GM12873 (cell line): ENCODE measurements at regions not wholly inside any gene's neighbourhood (a gene's known extent, or its start where the extent isn't known, plus 50 kb on each side); places are given as distances from the start of the nearest gene placed in this dataset.

ENCODE experiments used
- TF ChIP-seq, protein P1 (sequence below): IDR thresholded peaks from 2 replicates; pipeline ENCODE4 v1.5.1; 2012; ENCODE audit warnings: low read depth, mild to moderate bottlenecking, moderate library complexity, low read length, control low read depth; ENCODE audit not compliant: insufficient read depth; ENCODE audit errors: missing control alignments

DNA sequence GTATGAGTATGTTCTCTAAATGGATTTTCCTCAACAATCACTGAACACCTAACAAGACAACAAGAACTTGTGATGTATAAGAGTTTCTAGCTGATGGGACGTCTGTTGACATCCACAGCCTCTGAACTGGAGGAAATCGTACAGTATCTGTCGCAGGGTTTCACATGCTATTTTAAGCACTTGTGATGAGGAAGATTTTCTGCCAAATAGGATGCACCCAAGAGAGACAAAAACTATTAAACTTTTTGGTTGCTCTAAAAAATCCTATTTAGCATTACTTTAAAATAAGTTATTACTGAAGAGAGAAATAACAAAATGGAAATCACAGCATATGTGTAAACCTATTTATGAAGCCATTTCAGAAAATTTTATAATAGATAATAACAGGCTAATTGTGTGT lies 356.1 kb upstream of the SLC7A11 start:
- TF ChIP-seq, protein P1, sequence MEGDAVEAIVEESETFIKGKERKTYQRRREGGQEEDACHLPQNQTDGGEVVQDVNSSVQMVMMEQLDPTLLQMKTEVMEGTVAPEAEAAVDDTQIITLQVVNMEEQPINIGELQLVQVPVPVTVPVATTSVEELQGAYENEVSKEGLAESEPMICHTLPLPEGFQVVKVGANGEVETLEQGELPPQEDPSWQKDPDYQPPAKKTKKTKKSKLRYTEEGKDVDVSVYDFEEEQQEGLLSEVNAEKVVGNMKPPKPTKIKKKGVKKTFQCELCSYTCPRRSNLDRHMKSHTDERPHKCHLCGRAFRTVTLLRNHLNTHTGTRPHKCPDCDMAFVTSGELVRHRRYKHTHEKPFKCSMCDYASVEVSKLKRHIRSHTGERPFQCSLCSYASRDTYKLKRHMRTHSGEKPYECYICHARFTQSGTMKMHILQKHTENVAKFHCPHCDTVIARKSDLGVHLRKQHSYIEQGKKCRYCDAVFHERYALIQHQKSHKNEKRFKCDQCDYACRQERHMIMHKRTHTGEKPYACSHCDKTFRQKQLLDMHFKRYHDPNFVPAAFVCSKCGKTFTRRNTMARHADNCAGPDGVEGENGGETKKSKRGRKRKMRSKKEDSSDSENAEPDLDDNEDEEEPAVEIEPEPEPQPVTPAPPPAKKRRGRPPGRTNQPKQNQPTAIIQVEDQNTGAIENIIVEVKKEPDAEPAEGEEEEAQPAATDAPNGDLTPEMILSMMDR, result no peak

DNA sequence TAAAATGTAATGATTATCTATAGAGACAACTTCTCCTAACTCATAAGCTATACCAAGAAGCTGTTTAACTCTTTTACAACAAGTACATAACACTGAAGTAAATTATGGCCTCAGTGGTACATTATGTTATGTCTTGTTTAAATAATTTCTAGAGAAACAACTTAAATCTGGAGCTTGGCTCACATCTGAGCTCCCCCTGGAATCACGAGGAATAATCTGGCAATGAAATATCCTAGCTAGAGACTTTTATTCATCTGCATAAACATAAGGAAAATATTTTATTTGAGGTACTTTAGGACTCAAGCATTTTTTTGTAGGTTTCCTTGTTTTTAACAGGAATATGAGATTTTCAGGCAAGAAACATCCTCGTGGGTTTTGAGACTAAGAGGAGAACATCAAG lies 354.7 kb upstream of the SLC7A11 start:
- TF ChIP-seq, protein P1, result no peak

DNA sequence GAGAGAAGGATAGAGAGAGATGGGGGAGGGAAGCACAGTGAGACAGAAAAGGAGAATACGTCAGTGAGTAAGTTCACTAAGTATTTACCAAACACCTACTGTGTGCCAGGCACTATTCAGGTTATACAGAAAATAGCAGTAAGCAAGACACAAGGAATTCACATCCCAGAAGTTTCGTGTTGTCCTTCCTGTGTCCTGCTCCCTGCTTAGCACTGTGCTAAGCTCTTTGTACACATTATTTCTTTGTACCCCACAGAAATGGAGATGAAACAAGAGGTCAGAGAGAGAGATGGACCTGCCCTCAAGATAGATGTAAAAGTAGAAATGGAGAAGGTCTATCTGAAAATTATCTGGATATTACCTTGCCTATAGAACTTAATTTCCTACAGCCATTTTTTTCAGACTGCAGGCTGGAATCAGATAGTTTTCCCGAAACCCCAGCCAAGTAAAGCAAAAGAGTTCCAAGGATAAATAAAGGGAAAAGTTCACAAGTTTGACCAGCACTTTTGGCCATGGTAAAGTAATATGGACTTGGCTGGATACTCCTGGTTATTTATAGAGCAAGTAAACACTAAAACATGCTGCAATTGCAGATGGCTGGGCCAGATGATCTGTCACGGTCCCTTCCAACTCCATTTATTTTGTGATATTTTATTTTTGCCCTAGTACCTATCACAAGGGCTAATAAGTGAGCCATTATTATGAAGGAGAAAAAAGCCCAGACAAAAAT lies 353.7 kb upstream of the SLC7A11 start:
- TF ChIP-seq, protein P1, result no peak

DNA sequence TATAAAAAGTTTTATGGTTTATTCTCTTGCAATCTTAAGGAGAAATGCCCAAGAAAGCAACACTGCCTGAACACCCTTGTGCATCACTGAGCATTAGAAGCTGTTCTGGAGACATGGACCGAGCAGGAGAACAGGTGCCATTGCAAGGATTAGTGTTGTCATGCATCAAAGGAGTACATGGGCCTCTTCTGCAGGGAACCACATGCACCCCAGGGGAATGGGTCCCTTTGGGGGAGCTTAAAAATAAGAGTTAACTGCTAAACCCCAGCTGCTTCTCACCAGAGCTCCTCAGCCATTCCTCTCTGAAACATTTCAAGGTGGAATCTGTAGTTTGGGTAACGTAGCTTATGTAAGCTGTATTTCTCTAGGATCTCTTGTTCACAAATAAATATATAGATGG lies 353.0 kb upstream of the SLC7A11 start:
- TF ChIP-seq, protein P1, result no peak

DNA sequence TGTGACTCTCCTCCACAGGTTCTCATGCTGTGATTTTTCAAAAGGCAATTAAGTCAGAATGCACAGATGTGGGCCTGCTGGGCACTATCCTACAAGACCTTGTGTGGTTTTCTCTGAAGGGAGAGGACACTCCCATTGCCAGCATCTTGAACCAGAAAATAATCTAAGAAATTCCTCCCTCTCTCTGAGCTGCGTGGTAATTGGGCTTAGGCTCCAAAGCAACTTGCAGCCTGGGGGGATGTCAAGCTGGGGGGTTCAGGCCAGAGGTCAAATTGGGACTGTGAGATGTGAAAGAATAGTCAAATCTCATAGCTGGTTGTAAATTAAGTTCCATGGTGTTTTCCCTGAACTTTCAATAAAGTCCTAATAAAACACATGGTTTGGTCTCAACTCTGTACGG lies 350.6 kb upstream of the SLC7A11 start:
- TF ChIP-seq, protein P1, result no peak

DNA sequence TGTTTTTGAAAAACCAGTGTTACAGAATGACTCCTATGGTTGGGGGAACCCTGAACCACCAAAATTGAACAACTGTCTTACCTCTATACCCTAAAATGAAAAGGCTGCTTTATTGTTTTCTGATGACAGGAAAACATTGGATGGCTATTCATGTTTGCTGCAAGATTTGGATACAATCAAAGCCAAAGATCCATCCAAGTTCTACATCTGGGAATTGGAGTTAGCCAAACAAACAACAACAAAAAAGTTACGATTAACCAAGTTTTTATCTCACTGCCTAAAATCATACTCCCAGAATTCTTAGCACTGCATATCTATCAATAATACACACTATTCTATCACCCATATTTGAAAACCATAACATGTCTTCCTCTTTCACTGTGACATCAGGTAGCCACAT lies 349.7 kb upstream of the SLC7A11 start:
- TF ChIP-seq, protein P1, result no peak

DNA sequence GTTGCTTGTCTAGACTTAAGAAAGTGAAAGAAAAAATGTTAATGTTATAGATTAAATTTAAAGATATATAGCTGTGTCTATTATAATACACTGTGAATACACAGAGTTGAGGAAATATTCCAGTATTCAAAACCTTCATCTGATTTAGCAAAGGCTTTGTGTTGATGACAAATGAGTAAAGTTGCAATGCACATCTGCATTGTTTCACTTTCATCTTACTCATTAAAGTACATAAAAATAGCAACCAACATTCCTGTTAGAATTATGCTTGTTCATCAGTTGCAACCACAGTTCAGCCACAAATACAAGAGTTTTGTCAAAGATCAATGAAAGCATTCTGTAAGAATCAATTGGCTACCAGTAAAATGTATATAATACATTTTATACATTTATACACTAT lies 346.4 kb upstream of the SLC7A11 start:
- TF ChIP-seq, protein P1, result no peak
